CD4-positive, alpha-beta T cell (primary cell): ENCODE measurements at regions not wholly inside any gene's neighbourhood (a gene's known extent, or its start where the extent isn't known, plus 50 kb on each side); places are given as distances from the start of the nearest gene placed in this dataset.

Experiments
- ATAC-seq: fragments of 200-7000 bp; cut with Tn5 transposase; one replicate; pipeline ENCODE4 v1.10.0; 2022; ENCODE audit warnings: mild to moderate bottlenecking; ENCODE audit not compliant: poor library complexity
- CTCF ChIA-PET: fragments of 350-600 bp; sonication (Branson Sonifier 250); formaldehyde crosslinking; loops from one replicate; lab custom pipeline; 2021; ENCODE audit warnings: antibody characterized with exemption, inconsistent platforms; lab: Charles Lee
- POLR2A ChIA-PET: fragments of 350-600 bp; sonication (Branson Sonifier 250); formaldehyde crosslinking; loops from one replicate; lab custom pipeline; 2021; ENCODE audit warnings: antibody characterized with exemption, inconsistent platforms; lab: Charles Lee
- DNase-seq, 14 experiments: peaks; one replicate each; pipeline ENCODE4 v3.0.0-alpha.2; 2013 to 2020; ENCODE audit warnings: mixed read lengths in 2 of 14
- H3K27ac ChIP-seq, 2 donors: one replicate each; pipeline versions ENCODE4 v1.5.1 to v1.7.0; 2013; ENCODE audit warnings: low read length in 2 of 2, low read depth in 1 of 2, mild to moderate bottlenecking in 1 of 2
- H3K27me3 ChIP-seq, 2 experiments: 1 replicate in 1 of 2; 2 replicates in 1 of 2; pipeline versions ENCODE4 v1.6.1 to v1.7.0; 2013; ENCODE audit warnings: low read length in 2 of 2, control low read depth in 1 of 2, mild to moderate bottlenecking in 1 of 2, moderate library complexity in 1 of 2; ENCODE audit not compliant: insufficient read depth in 2 of 2, control insufficient read depth in 1 of 2
- H3K36me3 ChIP-seq: one replicate; pipeline ENCODE4 v1.6.1; 2013; ENCODE audit warnings: low read length, control low read depth; ENCODE audit not compliant: insufficient read depth
- H3K4me1 ChIP-seq: one replicate; pipeline ENCODE4 v1.6.1; 2013; ENCODE audit warnings: low read length, control low read depth; ENCODE audit not compliant: insufficient read depth
- H3K4me3 ChIP-seq: one replicate; pipeline ENCODE4 v1.5.1; 2013; ENCODE audit warnings: mild to moderate bottlenecking, low read length, moderate library complexity
- H3K9me3 ChIP-seq, 2 experiments: 1 replicate in 1 of 2; 2 replicates in 1 of 2; pipeline versions ENCODE4 v1.6.1 to v1.7.0; 2013; ENCODE audit warnings: low read length in 2 of 2, mild to moderate bottlenecking in 2 of 2, control low read depth in 1 of 2, moderate library complexity in 1 of 2; ENCODE audit not compliant: control insufficient read depth in 1 of 2, insufficient read depth in 1 of 2
- H3K27ac Mint-ChIP-seq: one replicate; pipeline ENCODE4 v1.8.0; 2020; ENCODE audit warnings: mixed read lengths
- H3K27me3 Mint-ChIP-seq: one replicate; pipeline ENCODE4 v1.8.0; 2021; ENCODE audit warnings: mixed read lengths
- H3K36me3 Mint-ChIP-seq: one replicate; pipeline ENCODE4 v1.8.0; 2021; ENCODE audit warnings: low read depth, mixed read lengths
- H3K4me1 Mint-ChIP-seq: one replicate; pipeline ENCODE4 v1.8.0; 2021; ENCODE audit warnings: low read depth, mixed read lengths
- H3K4me3 Mint-ChIP-seq: one replicate; pipeline ENCODE4 v1.8.0; 2020; ENCODE audit warnings: mild to moderate bottlenecking, mixed read lengths
- H3K9me3 Mint-ChIP-seq: one replicate; pipeline ENCODE4 v1.8.0; 2020; ENCODE audit warnings: mixed read lengths
- CTCF ChIP-seq: fragments of 200-600 bp; IDR thresholded peaks from one replicate; pipeline ENCODE4 v1.8.0; 2022; ENCODE audit warnings: antibody characterized with exemption, mild to moderate bottlenecking
- intact Hi-C, 2 experiments: fragments of 100-400 bp; cut with DNase I in 1 of 2; cut with micrococcal nuclease in 1 of 2; formaldehyde crosslinking; loops; one replicate each; pipeline versions ENCODE4 v1.15.1 to v1.9.0; 2023 to 2025; cut with DNase I, micrococcal nuclease

- no peaks in the 10 kb centered on the region for H3K4me1 Mint-ChIP-seq
- H3K9me3 Mint-ChIP-seq = peaks cover 15% of the 10 kb centered on the region
- no peak for TF ChIP-seq CTCF
- Histone ChIP-seq H3K9me3 (peaks cover 0 to 30% of the 10 kb centered on the region in 2 experiments), H3K27me3 (no peaks in the 10 kb centered on the region), H3K4me3 (no peak overlapping the region), H3K27ac (no peak overlapping the region), H3K4me1 (no peaks in the 10 kb centered on the region), H3K36me3 (no peaks in the 10 kb centered on the region)
- no peak overlapping the region for H3K4me3 Mint-ChIP-seq
- H3K27me3 Mint-ChIP-seq = no peaks in the 10 kb centered on the region
- no peaks in the 10 kb centered on the region for H3K36me3 Mint-ChIP-seq
- ATAC-seq = no peak
- intact Hi-C loops = no loop called here
- DNase-seq = no peak
- H3K27ac Mint-ChIP-seq = no peak overlapping the region
- POLR2A ChIA-PET = no interaction called here
- CTCF ChIA-PET = no interaction called here
Measured at GRCh38 chr5:166810721-166811120, 1480.7 kb upstream of the WWC1 start.

- no peaks in the 10 kb centered on the region for H3K4me1 ChIP-seq
- intact Hi-C loops = no loop called here
- Mint-ChIP-seq H3K4me1 (no peaks in the 10 kb centered on the region), H3K36me3 (no peaks in the 10 kb centered on the region), H3K27ac (no peak overlapping the region), H3K27me3 (no peaks in the 10 kb centered on the region), H3K9me3 (peaks cover 21% of the 10 kb centered on the region), H3K4me3 (no peak overlapping the region)
- DNase-seq = no peak
- peaks cover 0 to 9% of the 10 kb centered on the region in 2 experiments for H3K9me3 ChIP-seq
- no peak for ATAC-seq
- no peak overlapping the region for H3K4me3 ChIP-seq
- TF ChIP-seq CTCF = no peak
- H3K27ac ChIP-seq = no peak overlapping the region
- CTCF ChIA-PET = no interaction called here
- H3K27me3 ChIP-seq = no peaks in the 10 kb centered on the region
- H3K36me3 ChIP-seq = no peaks in the 10 kb centered on the region
- POLR2A ChIA-PET = no interaction called here
Measured at GRCh38 chr5:166823360-166823759, 1468.1 kb upstream of the WWC1 start.

GRCh38 chr5:166834246-166834645 lies 1457.2 kb upstream of the WWC1 start:
- intact Hi-C loops = no loop called here
- no peak for DNase-seq
- H3K4me1 ChIP-seq = no peaks in the 10 kb centered on the region
- CTCF ChIA-PET = interaction anchor here (0.6 kb wide), 1 partner anchor 105 kb away, joined by 3 read pairs; no protein-coding TSS in a partner anchor
- no peak overlapping the region for H3K4me3 Mint-ChIP-seq
- no peak overlapping the region for H3K27ac Mint-ChIP-seq
- POLR2A ChIA-PET = no interaction called here
- no peak overlapping the region for H3K4me3 ChIP-seq
- H3K4me1 Mint-ChIP-seq = no peaks in the 10 kb centered on the region
- TF ChIP-seq CTCF = no peak
- H3K36me3 ChIP-seq = no peaks in the 10 kb centered on the region
- peaks cover 7% of the 10 kb centered on the region for H3K9me3 Mint-ChIP-seq
- no peaks in the 10 kb centered on the region for H3K27me3 ChIP-seq
- H3K27me3 Mint-ChIP-seq = no peaks in the 10 kb centered on the region
- no peak overlapping the region for H3K27ac ChIP-seq
- no peaks in the 10 kb centered on the region for H3K36me3 Mint-ChIP-seq
- peaks cover 0 to 3% of the 10 kb centered on the region in 2 experiments for H3K9me3 ChIP-seq
- no peak for ATAC-seq
